Pulmonary artery endothelial cell (primary cell): ENCODE measurements at regions not wholly inside any gene's neighbourhood (a gene's known extent, or its start where the extent isn't known, plus 50 kb on each side); places are given as distances from the start of the nearest gene placed in this dataset.
"Not testable (repeated sequence)": the region's sequence is repeated elsewhere in the genome, so short reads cannot be mapped to it uniquely, and the experiment has no call there.

Source experiments
- DNase-seq: peaks from one replicate; pipeline ENCODE4 v3.0.0-alpha.2; 2011; ENCODE audit warnings: low read depth, low spot score

DNA sequence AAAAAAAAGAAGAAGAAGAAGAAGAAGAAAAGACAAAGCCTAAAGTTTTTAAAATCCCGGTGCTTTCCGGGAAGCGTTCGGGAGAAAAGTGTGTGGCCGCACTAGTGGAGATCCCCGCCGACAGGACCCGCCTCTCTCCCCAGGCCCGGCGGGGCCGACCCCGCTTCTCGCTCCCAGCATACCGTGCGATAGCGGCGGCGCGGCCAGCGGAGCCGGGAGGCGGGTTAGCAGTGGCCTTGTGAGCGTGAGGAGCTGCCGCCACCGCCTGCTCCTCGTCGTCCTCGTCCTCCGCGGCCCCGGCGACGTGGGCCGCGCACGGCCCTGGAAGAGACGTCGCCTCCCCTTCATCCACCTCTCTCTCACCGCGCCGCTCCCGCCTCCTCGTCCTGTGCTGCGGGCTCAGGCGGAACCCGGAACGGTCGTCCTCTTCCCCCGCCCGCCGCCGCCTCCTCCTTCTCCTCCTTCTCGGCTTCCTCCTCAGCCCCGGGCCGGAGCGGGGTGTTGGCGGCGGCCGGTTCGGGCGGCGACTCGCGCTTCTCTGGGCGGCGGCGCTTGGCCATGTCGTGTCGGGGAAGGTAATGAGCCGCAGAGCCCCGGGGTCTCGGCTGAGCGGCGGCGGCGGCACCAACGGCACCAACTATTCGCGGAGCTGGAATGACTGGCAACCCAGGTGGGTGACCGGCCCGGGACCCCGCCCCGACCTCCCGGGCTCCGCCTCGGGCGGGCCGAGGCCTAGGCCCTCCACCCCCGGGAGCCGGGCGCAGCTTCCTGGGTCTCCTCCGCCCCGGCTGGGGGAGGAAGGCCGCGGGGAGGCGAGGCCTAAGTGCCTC is 62.6 kb upstream of the CDR2 start:
- DNase-seq = peak; percentile 17

GRCh38 chr16:22436326-22436822 is 62.0 kb upstream of the CDR2 start:
- DNase-seq = not testable (repeated sequence)

- not testable (repeated sequence) for DNase-seq
Measured at GRCh38 chr16:22431314-22431713, 56.9 kb upstream of the CDR2 start.

DNA sequence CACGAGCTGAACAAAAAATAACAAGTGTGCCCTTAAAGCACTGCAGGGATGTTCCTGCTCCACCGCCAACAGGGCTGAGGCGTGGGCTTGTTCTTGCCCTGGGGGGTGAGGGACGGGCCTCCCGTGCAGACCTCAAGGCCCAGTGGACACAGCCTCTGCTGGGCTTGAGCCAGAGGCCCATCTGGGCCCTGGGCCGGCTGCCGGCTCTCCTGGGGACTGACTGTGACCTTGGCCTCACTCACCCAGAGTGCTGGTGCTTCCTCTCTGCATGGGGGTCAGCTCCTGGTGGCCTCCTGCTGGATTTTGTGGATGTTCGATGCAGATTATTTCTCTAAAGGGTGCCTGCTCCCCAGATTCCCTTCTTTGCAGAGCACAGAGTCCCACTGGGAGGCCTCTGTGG is 54.2 kb upstream of the CDR2 start:
- no peak for DNase-seq

DNA sequence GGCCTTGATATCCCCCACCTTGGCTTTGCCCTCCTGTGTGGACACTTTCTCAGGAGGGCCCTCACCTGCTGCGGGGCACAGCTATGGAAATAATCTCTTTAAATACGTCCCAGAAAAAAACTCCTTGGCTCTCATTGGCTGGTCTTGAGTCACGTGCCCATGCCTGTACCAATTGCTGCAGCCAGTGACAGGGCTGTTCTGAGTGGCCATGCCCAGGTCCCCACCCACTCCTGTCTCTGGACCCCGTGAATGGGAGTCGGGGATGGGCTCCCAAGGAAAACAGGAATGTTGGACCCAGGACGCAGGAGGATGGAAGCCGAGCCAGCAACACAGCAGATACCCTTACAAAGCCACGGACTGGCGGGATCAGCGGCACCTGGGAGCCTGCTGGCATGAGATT is 53.1 kb upstream of the CDR2 start:
- DNase-seq = no peak

- DNase-seq = no peak
Measured at GRCh38 chr16:22425847-22426246, 51.4 kb upstream of the CDR2 start.

DNA sequence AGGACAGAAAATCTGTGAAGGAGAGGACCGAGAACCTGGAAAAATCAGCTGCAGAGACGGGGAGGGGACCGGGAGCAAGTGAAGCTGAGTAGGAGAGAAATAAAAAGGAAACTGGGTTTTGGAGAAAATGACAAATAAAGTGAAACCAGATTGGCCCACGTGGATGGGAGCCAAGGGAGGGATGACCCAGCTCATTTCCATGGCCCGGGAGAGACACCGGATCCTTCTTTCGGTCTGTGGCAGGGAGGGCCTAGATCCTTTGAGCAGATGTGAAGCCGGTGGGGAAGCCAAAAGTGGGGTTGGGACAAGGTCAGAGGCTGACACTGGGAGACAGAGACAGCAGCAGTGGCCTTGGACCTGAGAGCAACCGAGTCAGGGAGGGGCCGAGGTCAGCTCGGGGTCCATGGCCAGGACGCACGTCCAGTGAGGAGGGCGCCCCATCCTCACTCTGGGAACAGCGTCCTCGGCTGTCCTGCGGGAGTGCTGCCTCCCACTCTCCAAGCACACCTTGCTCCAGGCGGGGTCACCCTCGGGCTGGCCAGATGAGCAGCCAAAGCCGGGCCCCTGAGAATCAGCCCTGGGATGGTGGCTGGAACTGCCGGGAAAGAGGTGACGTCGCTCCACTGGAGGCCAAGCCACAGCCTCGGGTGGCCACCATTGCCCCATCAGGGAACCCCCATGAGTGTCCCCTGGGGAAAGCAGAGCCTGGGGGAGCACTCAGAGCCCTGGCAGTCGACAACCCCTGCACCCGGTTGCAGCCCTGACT is 50.8 kb upstream of the CDR2 start:
- DNase-seq = no peak

DNA sequence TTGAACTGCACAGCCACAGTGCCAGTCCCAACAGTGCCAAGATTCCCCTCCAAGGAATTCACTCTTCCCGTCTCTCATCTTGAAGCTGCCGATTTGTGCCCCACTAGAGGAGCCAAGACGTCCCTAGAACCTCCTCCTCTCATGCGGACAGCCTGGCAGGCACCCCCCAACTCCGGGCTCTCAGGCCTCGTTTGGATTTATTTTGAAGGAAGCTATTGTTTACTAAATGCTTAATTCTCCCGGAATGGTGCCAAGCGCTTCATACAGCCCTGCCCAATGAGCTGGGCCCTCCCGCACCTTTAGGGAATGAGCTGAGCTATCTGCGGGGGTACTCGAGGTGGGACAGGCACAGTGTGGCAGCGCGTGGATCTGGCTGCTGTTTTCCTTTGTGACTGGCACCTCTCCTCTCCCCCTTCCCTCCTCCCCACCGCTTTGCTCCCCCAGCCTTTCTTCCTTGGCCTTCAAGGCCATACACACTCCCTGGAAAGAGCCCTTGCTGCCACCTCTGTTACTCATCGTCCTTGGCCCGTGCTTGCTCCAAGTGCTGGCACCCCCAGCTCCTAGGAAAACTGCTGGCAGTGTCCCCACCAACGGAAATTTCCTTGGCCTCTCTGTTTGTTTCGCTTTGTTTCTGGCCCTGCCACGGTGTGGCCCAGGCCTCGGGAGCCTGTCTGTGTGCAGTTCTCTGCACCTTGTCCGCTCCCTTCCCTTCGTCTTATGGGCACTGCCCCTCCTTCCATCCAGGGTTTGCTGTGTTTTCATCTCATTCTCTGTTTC is 49.9 kb upstream of the CDR2 start:
- no peak for DNase-seq
